ENCODE measurements at regions not wholly inside any gene's neighbourhood (a gene's known extent, or its start where the extent isn't known, plus 50 kb on each side); places are given as distances from the start of the nearest gene placed in this dataset.

DNA sequence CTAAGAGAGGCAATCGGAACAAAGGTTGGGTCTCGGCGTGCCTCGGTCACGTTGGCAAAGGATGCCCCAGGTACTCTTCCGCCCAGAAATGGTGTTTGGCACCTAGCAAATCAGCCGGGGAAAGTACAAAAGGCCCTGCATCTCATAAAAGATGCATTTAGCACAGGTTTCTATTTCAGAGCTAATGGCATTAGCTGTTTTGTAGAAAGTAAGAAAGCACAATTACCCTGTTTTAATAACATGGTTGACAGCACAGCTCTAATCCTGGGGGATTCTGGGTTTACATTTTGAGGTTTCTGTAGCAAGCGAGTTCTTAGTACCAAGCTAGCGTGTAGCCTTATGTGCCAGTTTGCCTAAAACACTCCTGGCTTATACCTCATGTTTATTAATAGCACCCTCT is 178.5 kb downstream of the PRDM2 start:
- TF ChIP-seq, protein P1, sequence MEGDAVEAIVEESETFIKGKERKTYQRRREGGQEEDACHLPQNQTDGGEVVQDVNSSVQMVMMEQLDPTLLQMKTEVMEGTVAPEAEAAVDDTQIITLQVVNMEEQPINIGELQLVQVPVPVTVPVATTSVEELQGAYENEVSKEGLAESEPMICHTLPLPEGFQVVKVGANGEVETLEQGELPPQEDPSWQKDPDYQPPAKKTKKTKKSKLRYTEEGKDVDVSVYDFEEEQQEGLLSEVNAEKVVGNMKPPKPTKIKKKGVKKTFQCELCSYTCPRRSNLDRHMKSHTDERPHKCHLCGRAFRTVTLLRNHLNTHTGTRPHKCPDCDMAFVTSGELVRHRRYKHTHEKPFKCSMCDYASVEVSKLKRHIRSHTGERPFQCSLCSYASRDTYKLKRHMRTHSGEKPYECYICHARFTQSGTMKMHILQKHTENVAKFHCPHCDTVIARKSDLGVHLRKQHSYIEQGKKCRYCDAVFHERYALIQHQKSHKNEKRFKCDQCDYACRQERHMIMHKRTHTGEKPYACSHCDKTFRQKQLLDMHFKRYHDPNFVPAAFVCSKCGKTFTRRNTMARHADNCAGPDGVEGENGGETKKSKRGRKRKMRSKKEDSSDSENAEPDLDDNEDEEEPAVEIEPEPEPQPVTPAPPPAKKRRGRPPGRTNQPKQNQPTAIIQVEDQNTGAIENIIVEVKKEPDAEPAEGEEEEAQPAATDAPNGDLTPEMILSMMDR (IDR thresholded peaks at IDR 0.05; ENCODE audit: low read depth, low read length, poor library complexity, severe bottlenecking): no peak
- no peak for TF ChIP-seq EZH2phosphoT487 (IDR thresholded peaks at IDR 0.05; ENCODE audit: borderline replicate concordance, low read length)

Measured in DOHH2 (cell line).